DMS53 (cell line): ENCODE measurements at regions not wholly inside any gene's neighbourhood (a gene's known extent, or its start where the extent isn't known, plus 50 kb on each side); places are given as distances from the start of the nearest gene placed in this dataset.

ENCODE experiments used
- DNase-seq: peaks from one replicate; lab custom pipeline; 2025; lab: John Stamatoyannopoulos, UW

- peak; percentile 67 for DNase-seq
These were observed 219.3 kb downstream of the WDR11 start for GRCh38 chr10:121070275-121071070.

DNA sequence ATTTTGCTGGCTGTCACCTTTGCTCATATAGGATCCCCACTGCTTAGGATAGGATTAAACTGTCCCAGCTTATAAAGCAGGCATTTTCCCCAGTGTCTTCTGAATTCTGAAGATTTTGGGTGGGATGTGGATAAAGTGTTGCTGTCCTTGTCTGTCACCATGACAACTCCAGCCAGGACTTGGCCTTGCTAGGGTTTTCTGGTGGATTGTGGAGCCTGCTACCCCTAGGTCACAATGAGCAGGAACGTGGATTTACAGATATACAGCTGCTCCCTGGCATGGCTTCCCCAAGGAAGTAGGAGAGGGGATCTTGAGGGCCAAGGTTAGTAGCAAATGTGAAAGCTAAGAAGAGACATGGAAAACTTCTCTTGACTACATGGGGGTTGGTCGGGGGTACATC, 220.7 kb downstream of the WDR11 start:
- DNase-seq, result no peak

DNA sequence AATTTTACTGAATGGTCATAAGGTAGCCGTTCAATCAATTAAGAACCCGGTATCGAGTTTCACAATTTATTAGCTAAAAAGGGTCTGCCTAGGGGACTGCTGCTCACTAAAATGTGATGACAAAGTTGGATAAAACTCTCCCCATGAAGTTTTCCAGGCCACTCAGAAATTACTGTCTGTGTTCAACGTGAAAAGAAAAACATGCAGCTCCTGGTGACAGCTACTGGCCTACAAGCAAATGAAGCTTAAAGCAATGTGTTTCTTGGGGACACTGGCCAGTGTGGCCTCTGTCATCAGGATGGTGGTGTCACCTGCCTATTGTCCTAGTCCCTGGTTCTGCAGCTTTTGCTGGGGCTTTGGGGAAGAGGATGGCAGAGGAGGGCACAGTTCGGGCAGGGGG, 222.6 kb downstream of the WDR11 start:
- no peak for DNase-seq

GRCh38 chr10:121076776-121077715, 225.9 kb downstream of the WDR11 start:
- no peak for DNase-seq

DNA sequence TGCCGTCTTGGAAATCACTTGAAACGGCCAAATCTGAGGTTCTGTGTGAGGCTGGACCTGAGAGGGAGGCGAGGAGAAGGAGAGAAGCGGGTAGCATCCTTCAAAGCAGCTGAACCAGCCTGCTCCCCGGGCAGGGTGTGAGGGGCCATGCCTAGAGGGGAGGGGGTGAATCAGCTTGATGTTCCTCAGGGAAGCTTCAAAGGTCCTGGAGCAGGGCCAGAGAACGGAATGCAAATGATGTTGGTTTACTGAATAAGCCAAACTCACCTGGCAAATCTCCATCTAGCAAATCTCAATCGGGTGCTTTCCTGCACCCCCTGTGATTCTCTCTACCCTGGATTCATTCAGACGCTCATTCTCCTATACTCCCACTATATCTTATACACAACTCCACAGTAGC, 226.9 kb downstream of the WDR11 start:
- no peak for DNase-seq

DNA sequence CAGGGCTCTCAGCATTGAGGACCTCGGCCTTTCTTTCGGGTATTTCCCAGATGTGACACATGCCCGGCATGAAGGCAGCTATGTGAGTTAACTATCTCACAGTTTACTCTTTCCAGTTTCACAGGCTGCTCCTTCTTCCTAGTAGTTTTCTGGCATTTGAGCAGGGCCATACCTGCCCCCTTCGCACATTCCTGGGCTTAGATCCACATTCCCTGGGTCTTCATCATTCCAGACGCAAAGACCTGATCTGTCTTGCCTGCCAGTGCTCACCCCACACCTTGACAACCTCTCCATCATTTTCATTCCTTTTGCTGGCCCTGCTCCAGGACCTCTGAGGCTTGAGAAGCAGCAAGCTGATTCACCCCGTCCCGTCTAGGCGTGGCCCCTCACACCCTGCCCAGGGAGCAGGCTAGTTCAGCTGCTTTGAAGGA, 227.5 kb downstream of the WDR11 start:
- no peak for DNase-seq

DNA sequence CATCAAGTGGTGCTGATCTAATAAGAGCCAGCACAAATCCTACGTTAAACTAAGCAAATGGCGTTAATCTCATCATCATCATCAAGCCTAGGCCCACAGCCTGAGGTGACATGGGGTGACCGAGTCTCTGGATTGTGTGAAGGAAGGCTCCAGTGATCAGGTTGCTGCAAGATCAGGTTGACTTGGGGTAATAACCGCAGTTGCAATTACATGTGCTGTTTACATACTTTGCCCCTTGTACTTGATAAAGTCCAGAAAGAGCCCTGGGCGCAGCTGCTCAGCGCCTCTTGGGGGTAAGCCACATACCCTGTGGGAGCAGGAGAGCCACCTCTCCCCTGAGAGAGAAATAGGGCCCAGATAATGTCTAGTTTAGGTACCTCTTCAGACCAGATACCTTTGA, 228.1 kb downstream of the WDR11 start:
- DNase-seq, result no peak

GRCh38 chr10:121080281-121080891, 229.2 kb downstream of the WDR11 start:
- no peak for DNase-seq

DNA sequence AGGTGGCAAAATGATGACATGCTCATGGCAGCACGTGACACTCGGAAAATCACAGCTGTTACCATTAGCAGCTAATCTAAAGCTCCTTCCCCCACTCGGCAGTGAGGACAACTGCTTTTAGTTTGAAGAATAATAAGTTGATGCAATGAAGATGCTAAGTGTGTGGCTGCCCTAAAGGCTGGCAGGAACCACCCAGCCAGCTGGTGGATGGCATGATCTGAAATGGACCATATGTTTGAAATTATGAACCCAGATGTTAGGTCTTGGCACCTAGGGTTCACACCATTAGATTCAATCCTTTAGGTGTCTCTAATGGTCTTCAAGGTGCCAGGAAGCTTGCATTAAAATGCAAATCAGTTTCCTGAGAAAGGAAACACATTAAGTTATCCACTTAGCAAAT, 230.1 kb downstream of the WDR11 start:
- DNase-seq, result no peak

DNA sequence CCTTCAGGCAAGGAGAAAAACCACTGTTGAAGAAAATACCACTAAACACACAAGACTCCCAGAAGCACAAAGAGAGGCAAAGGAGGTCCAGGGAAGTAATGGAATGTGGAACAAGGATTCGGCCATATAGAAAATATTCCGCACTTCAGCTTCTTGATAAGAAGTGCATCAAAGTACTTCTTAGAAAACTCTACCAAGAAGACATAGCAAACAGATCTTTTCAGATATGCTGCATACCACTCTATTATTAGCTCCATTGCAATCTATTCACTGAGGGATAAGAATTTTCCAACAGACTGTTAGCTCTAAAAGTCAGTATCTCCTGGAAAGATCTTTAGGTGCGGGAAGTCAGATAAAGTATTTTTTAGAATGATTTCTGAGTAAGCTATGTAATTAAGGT, 231.8 kb downstream of the WDR11 start:
- no peak for DNase-seq

DNA sequence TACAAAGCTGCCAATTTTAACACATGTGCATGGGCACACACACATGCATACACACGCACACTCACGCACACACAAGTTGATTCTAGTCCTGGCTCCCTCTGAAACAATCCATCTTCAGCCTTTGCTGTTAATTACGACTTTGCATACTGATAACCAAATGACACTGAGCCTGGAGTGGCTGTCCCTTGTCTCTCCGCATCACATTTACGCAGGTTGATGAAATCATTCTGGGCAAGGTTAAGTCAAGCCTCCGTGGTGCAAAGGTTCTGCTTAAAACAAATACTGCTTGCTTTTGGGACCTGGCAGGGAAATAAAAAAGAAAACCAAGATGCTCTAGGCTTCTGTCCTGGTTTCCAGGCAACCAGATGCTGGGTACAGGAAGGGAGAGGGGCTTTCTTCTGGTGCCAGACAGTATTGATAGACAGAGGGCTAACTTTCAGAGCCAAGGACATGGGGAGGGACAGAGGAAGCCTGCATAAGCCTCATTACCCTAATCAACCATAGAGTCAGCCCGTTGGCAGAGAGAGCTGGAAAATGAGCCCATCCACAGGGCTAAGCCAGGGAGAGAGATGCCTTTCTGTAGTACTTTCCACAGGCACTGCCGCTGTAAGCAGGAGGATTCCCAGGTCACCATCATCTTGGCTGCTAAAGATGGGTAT, 233.0 kb downstream of the WDR11 start:
- DNase-seq, result no peak

- DNase-seq, result no peak
These were observed 233.5 kb downstream of the WDR11 start for GRCh38 chr10:121084675-121085070.

DNA sequence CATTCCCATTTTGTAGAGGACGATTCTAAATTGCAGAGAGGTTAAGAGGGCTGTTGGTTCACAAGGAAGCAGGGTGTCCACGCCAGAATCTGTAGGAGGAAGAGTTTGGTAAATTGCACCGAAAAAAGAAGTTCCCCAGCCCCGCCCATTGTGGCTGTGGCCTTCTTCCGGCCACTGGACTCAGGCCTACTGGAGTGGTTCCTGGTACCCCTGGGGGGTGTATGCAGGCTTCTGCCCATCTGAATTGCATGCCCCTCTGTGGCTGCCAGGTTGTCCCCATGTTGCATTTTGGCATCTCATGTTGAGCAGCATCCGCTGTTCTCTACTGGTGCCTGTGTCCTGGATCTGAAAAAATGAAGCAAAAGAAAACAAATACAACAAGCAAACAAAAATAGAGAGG, 234.2 kb downstream of the WDR11 start:
- no peak for DNase-seq

DNA sequence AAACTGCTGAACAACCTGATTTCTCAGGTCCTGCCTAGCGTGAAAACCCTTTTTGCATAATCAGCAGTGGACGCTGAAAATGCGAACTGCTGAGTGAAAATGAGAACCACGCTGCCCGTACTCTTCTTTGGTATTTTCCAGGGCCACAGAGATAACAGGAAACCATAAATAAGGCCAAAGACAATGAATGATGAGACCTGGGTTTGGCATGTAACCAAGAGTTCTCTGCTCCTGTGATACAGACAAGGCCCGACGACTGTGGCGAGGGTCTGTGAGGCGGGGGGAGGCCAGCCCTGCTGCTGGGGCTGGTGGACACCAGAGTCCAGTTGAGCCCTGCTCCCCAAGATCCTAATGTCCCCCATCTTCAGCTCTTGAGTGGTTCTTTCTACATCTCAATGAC, 236.0 kb downstream of the WDR11 start:
- no peak for DNase-seq

DNA sequence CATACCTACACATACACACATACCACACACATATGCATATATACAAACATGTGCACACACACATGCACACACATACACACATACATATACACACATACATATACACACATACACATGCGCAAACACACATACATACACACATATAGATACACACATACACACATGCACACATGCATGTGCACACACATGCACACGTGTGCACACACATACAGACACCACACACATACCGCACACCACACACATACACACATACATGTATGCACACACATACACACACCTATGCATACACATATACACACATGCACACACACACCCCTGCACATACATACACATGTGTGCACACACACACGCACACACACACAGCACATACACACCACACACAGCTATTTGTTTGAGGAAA, 236.5 kb downstream of the WDR11 start:
- no peak for DNase-seq

GRCh38 chr10:121088524-121088923, 237.4 kb downstream of the WDR11 start:
- peak; percentile 48 for DNase-seq

GRCh38 chr10:121089434-121089833, 238.3 kb downstream of the WDR11 start:
- no peak for DNase-seq

DNA sequence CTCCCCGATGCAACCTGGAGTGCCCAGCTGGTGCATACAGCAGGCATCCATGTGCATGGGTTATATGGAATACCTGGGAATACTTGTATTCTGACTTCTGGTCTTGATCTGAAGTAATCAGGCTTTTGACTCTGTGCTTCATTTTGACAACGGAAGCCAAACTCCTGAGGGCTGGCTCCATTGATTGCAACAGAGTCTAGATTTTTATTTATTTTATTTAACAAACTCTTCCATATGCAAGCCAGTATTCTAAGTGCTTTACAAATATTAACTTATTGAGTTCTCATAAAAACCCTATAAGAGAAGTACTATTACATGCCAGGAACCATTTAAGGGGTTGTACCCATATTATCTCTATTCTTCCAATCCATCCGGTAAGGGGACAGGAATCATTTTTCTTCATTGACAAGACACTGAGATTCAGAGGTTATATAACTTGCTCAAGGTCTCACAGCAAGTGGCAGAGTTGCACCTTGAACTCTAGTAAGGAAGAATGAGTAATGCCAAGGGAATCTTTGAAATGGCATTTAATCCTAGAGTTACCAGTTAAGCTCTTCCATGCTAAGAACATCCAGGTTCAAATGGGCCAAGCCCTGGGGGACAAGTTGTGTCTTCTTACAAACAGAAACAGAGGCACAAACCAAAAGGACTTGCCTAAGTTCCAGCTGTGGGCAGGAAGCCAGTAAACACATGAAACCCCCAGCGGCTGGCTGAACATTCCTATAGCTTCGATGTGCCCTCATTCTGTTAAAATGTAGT, 241.0 kb downstream of the WDR11 start:
- no peak for DNase-seq

DNA sequence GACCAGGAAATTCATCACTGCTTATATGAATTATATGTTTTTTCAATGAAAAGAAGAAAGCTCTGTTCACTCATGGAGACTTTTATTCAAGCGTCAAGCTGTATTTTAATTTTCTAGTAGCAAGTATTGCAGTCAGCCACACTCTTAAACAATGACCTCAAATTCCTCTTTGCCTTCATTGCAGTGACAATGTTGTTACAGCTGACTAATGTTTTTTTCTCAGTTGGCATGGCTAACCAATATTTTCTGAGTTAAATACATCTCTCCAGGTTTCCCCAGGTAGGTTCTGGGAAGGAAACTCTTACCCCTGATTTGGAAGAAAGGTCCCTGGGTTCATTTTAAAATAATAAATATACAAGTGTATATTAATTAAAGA, 241.5 kb downstream of the WDR11 start:
- DNase-seq, result no peak

- DNase-seq, result no peak
These were observed 245.7 kb downstream of the WDR11 start for GRCh38 chr10:121096617-121097431.

DNA sequence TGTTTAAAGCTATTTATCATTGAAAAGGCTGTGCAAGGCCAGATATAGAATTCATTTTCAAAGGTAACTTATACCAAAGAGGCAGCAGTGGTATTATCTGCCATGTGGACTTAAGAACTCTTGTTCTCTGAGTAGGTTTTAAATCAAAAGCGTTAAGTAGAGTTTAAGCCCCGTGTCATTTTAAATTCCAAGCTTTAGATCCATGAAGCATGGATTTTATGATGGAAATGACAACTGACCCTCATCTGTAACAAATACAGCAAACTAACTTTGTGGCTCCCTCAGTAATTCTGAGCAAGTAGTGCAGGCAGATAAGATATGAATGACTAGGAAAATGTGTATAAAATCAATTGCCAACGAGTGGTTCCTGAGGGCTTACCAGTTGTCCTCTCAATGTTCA, 247.0 kb downstream of the WDR11 start:
- DNase-seq, result no peak
